ENCODE measurements at regions not wholly inside any gene's neighbourhood (a gene's known extent, or its start where the extent isn't known, plus 50 kb on each side); places are given as distances from the start of the nearest gene placed in this dataset.

DNA sequence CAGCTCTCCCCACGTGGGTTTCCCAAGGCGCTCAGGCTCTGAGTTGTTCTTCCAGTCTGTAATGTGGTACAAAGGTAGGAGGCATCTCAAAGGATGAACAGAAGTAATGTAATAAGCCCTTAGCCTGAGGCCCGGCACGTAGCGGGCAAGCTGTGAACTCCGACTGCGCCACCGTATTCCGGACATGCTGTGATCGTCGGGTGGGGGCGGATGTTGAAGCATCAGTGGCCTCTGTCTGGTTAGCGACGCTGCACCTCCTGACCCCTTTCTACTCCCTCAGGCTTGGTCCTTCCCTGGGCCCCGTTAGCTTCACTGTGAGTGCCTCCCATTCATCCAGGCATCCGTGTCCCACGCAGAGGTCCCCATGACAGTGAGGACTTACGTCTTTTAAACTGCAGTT, 151.7 kb downstream of the ERMARD start:
- Histone ChIP-seq H2BK15ac (ENCODE audit: low read length) (no peak overlapping the region), H2BK120ac (replicated peaks; ENCODE audit: low read depth, low read length) (no peak overlapping the region), H4K20me1 (replicated peaks in 1 of 2; ENCODE audit: control insufficient read depth in 1 of 2, insufficient read depth in 2 of 2, low read length in 2 of 2) (peaks cover 0 to 2% of the 10 kb centered on the region in 2 experiments), H3K27ac (ENCODE audit: low read depth, low read length) (no peak overlapping the region), H2AK5ac (ENCODE audit: low read depth, low read length) (no peak overlapping the region), H3K23ac (ENCODE audit: insufficient read length) (no peak overlapping the region), H3K9me3 (ENCODE audit: insufficient read depth in 2 of 2, low read depth in 1 of 2, low read length in 1 of 2) (no peaks in the 10 kb centered on the region; a peak in 1 of 4 replicates), H3K14ac (ENCODE audit: insufficient read length) (no peak overlapping the region), H2BK20ac (ENCODE audit: low read length) (no peak overlapping the region), H3K56ac (replicated peaks; ENCODE audit: insufficient read length, low read depth, low read length) (no peak overlapping the region), H3K18ac (ENCODE audit: extremely low read depth, low read length) (no peak overlapping the region), H3K79me2 (ENCODE audit: control insufficient read depth in 1 of 2, insufficient read depth in 2 of 2, low read length in 2 of 2) (no peaks in the 10 kb centered on the region), H3K4me1 (replicated peaks in 1 of 4; ENCODE audit: control insufficient read depth in 3 of 4, insufficient read depth in 4 of 4, low read length in 3 of 4) (peaks cover 0 to 4% (median 0%) of the 10 kb centered on the region in 4 experiments; a peak in 2 of 7 replicates), H4K91ac (replicated peaks; ENCODE audit: insufficient read length, low read length) (no peak overlapping the region), H3K79me1 (ENCODE audit: low read depth, low read length) (no peaks in the 10 kb centered on the region), H2AFZ (ENCODE audit: low read length) (no peak overlapping the region), H3K9ac (replicated peaks in 1 of 4; ENCODE audit: extremely low read depth in 1 of 4, low read depth in 3 of 4, low read length in 3 of 4) (no peak overlapping the region), H4K5ac (ENCODE audit: insufficient read length, low read depth, low read length) (no peak overlapping the region), H3K36me3 (ENCODE audit: control insufficient read depth in 2 of 4, insufficient read depth in 4 of 4, low read length in 3 of 4) (no peaks in the 10 kb centered on the region), H4K8ac (ENCODE audit: extremely low read depth, insufficient read depth, low read length) (no peak overlapping the region; the same call in 1 of the 2 replicates), H2BK5ac (ENCODE audit: low read depth, low read length) (no peak overlapping the region), H3K4ac (replicated peaks; ENCODE audit: insufficient read length, low read depth, low read length) (no peak overlapping the region), H3K27me3 (replicated peaks in 1 of 4; ENCODE audit: control insufficient read depth in 3 of 4, extremely low read depth in 1 of 4, insufficient read depth in 3 of 4, low read length in 3 of 4) (no peaks in the 10 kb centered on the region), H3K4me2 (ENCODE audit: insufficient read depth in 1 of 2, low read depth in 2 of 2, low read length in 2 of 2) (no peak overlapping the region), H3K23me2 (ENCODE audit: low read depth, low read length) (peaks cover 12% of the 10 kb centered on the region; the same call in 1 of the 2 replicates), H2BK12ac (ENCODE audit: low read depth, low read length) (no peak overlapping the region), H3K4me3 (ENCODE audit: extremely low read depth in 1 of 4, insufficient read depth in 2 of 4, low read depth in 3 of 4, low read length in 4 of 4) (no peak overlapping the region)
- FAIRE-seq (no peak), DNase-seq (ENCODE audit: low read depth in 1 of 2, low spot score in 2 of 2) (no peak)
- ChIA-PET CTCF (ENCODE audit: partially characterized antibody) (no interaction called here), POLR2A (ENCODE audit: partially characterized antibody) (no interaction called here)
- WGBS, 2 experiments (ENCODE audit: extremely low coverage in 1 of 2, insufficient coverage in 1 of 2, insufficient read length in 1 of 2, insufficient replicate concordance in 2 of 2, low coverage in 1 of 2, low lambda C conversion rate in 2 of 2, missing lambda C conversion rate in 1 of 2) = 99% methylated on average over 18 of the region's 18 CpGs; no CpG with 5 or more reads in 1 of the 2 experiments
- no peak for TF ChIP-seq CEBPB (IDR thresholded peaks at IDR 0.05; ENCODE audit: low read depth, low read length)
- TF ChIP-seq HDAC2 (IDR thresholded peaks at IDR 0.05; ENCODE audit: borderline replicate concordance in 1 of 2, low read depth in 2 of 2, low read length in 2 of 2) = no peak
- no peak for TF ChIP-seq RNF2 (IDR thresholded peaks at IDR 0.05; ENCODE audit: borderline replicate concordance, low read depth, low read length, missing control alignments, poor library complexity, severe bottlenecking)
- TF ChIP-seq BACH1 (IDR thresholded peaks at IDR 0.05; ENCODE audit: low read length) = no peak
- TF ChIP-seq, protein P1, sequence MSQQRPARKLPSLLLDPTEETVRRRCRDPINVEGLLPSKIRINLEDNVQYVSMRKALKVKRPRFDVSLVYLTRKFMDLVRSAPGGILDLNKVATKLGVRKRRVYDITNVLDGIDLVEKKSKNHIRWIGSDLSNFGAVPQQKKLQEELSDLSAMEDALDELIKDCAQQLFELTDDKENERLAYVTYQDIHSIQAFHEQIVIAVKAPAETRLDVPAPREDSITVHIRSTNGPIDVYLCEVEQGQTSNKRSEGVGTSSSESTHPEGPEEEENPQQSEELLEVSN (IDR thresholded peaks at IDR 0.05) = no peak
- no peak for TF ChIP-seq CBX8 (IDR thresholded peaks at IDR 0.05; ENCODE audit: borderline replicate concordance, low read depth, low read length)
- TF ChIP-seq CREB1 (IDR thresholded peaks at IDR 0.05) = no peak
- no peak for TF ChIP-seq POLR2A (IDR thresholded peaks at IDR 0.05; ENCODE audit: control extremely low read depth in 1 of 2, low read depth in 2 of 2, low read length in 2 of 2)
- no peak for TF ChIP-seq POLR2AphosphoS5 (IDR thresholded peaks at IDR 0.05; ENCODE audit: low read depth, low read length)
- no peak for TF ChIP-seq TEAD4 (IDR thresholded peaks at IDR 0.05; ENCODE audit: low read depth, low read length)
- TF ChIP-seq, protein P2, sequence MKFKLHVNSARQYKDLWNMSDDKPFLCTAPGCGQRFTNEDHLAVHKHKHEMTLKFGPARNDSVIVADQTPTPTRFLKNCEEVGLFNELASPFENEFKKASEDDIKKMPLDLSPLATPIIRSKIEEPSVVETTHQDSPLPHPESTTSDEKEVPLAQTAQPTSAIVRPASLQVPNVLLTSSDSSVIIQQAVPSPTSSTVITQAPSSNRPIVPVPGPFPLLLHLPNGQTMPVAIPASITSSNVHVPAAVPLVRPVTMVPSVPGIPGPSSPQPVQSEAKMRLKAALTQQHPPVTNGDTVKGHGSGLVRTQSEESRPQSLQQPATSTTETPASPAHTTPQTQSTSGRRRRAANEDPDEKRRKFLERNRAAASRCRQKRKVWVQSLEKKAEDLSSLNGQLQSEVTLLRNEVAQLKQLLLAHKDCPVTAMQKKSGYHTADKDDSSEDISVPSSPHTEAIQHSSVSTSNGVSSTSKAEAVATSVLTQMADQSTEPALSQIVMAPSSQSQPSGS (IDR thresholded peaks at IDR 0.05; ENCODE audit: low read length) = no peak
- TF ChIP-seq TAF7 (optimal IDR thresholded peaks at IDR 0.05; ENCODE audit: borderline replicate concordance, low read depth, low read length) = no peak

Measured in H1 (cell line).